Fibroblast of skin of scalp (primary cell): ENCODE measurements at regions not wholly inside any gene's neighbourhood (a gene's known extent, or its start where the extent isn't known, plus 50 kb on each side); places are given as distances from the start of the nearest gene placed in this dataset.

ENCODE experiments used
- DNase-seq: peaks from one replicate; pipeline ENCODE4 v3.0.0-alpha.2; 2013

- no peak for DNase-seq
Observed at GRCh38 chr20:47876311-47877088, 91.2 kb upstream of the SULF2 start.

- peak; percentile 65 for DNase-seq
Observed at GRCh38 chr20:47875297-47876025, 90.2 kb upstream of the SULF2 start.

DNA sequence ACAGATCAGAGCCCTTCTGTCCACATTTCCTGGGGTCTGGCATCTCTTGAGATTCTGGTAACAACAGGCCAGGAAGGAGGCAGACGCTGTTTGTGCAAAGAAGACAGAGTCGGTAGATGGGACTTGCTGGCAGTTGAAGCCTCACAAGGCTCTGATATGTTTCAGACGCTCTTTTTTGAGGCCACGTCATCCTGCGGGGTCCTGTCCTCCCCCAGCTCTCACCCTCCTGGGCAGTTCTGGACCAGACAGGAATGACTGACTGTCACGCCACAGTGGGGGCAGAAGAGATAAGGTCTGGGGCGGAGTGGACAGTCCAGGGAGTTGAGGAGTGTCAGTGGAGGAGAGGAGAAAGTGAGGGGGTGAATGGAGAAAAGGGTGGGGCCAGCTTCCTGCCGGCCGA lies 87.1 kb upstream of the SULF2 start:
- DNase-seq = no peak

DNA sequence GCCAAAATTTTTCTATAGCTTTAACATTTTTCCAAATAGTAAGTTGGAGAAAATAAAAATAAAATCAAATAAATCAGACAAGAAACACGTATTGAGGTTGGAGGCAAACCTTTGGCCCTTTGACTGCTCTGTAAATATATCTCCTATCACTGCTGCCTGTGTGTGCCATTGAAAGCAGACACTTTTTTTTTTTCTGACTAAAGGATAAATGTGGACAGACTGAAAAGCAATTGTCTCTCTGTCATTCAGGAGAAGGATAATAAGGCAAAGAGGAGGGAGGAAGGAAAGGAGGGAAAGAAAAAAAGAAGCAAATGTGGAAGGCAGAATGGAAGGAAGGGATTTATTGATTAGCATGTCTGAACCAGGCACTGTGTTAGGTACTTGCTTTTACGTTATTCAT lies 85.2 kb upstream of the SULF2 start:
- no peak for DNase-seq

DNA sequence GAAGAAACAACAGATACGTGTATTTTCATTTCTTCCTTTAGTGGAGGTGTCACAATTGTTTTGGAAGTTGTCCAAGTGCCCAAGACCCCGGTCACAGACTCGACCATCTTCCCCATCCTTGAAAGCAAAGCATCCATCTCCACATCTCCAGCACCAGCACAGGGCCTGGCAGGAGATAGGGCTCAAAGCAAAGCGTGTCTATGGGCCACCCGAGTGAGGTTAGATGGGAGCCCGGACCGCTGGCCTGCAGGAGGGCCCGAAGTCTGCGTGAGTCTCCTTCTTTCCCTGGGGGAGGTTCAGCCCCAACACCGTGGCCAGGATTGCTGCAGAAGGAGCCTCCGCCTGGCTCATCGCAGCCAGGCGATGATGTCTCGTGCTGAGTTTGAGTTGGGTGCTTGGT lies 83.5 kb upstream of the SULF2 start:
- no peak for DNase-seq

DNA sequence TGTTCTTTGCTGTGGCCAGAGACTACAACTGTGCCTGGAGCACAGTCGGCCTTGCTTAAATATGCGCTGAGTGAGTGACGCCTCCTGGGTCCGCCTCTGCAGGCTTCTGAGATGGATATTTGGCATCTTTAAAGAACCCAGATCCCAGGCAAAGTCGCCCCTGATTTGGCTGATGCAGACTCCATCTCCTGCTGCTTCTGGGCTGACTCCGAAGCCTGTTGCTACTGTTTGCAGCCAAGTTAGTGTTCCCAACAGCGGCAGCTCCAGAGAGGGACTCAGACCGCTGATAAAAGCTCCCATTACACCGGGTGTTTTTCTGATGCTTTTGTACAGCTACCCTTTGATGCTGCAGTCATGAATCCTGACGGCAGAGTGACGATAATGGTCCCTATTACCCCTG lies 83.0 kb upstream of the SULF2 start:
- DNase-seq = no peak

GRCh38 chr20:47867831-47868230 lies 82.5 kb upstream of the SULF2 start:
- no peak for DNase-seq

DNA sequence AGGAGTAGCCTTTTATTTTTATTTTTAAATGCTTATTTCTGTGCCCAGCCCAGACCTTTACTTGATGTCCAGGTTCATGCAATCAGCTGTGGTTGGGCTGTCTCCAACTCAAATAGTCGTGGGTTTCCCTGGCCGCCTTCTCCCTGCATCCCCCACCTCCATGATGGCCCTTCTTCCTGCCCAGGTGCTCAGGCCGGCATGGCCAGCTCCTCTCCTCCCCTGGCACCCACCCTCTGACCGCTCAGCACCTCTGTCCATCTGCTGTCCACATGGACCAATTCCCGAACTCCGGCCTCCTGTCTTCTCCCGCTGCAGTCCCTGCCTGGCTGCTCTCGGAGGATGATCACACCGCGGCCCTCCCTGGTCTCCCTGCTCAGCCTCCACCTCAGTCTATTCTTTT lies 81.2 kb upstream of the SULF2 start:
- no peak for DNase-seq

DNA sequence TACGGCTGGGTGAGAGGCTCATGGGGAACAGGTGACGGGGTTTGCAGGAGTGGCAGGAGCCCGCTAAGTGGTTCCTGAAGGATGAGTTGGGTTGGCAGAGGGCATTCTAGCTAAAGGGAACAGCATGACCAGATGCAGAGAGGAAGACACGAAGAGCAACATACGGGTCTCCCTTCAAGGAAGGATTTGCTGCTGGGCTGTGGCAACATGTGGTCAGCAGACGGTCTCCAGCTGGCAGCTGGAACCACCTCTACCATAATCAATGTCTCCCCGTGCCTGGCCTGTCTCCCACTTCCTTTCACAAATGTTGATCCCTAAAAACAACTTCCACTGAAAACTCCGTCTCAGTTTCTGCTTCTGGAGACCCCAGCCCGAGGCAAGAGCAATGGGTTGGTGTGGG lies 80.6 kb upstream of the SULF2 start:
- DNase-seq = no peak

DNA sequence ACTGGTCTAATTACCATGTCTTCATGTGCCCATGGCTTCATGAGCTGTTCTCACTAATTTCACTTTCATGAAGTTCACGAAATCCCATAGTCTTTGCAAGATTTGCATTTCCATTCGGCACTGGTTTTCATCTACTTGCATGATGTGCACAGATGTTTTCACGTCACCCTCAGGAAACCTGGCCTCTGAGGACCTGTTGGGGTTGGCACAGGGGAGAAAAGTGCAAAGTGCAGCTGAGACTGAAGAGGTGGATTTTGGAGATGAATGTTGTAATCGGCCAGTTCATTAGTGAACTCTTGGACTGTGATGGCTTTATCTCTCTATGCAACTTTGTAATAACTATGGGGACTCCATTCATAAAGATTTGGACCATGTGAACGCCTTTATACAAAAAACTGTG lies 80.2 kb upstream of the SULF2 start:
- no peak for DNase-seq

- no peak for DNase-seq
Observed at GRCh38 chr20:47863981-47864380, 78.7 kb upstream of the SULF2 start.

GRCh38 chr20:47863315-47863965 lies 78.2 kb upstream of the SULF2 start:
- DNase-seq = no peak

- DNase-seq = no peak
Observed at GRCh38 chr20:47862574-47863240, 77.4 kb upstream of the SULF2 start.

- DNase-seq = no peak
Observed at GRCh38 chr20:47861116-47861515, 75.8 kb upstream of the SULF2 start.

- DNase-seq = no peak
Observed at GRCh38 chr20:47860049-47860830, 75.0 kb upstream of the SULF2 start.

DNA sequence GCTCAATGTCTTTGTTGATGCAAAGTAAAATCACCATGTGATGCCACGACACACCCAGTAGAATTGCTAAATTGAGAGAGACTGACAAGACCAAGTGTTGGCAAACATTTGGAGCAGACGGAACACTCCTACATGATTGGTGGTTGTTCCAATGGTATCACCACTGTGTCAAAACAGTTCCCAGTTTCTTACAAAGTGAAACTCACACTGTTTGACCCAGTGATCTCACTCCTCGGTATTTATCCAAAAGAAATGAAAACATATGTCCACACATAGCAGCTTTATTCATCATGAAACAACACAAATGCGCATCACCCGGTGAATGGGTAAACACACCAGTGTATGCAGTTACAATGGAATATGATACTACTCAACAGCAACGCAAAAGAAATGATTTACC lies 74.0 kb upstream of the SULF2 start:
- peak; percentile 66 for DNase-seq

- peak; percentile 48 for DNase-seq
Observed at GRCh38 chr20:47857569-47858464, 72.5 kb upstream of the SULF2 start.

GRCh38 chr20:47857187-47857568 lies 71.9 kb upstream of the SULF2 start:
- no peak for DNase-seq

DNA sequence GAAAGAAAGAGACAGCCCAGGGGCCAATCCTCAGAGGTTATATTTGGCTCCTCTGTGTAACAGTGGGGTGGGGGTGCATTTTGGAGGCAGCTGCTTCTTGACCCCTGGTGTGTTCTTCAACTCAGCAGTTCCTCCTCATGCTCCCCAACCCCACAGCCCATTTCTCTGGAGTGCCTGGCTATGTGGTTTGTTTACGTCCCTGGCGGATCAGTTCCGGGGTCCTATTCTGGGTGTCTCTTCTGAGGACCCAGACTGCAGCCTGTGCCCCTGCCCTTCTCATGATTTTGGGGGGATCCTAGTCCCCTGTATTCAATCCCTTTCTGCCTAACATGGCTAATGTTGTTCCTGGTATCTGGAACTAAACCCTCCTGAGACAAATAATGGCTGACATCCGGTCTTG lies 70.5 kb upstream of the SULF2 start:
- DNase-seq = no peak

DNA sequence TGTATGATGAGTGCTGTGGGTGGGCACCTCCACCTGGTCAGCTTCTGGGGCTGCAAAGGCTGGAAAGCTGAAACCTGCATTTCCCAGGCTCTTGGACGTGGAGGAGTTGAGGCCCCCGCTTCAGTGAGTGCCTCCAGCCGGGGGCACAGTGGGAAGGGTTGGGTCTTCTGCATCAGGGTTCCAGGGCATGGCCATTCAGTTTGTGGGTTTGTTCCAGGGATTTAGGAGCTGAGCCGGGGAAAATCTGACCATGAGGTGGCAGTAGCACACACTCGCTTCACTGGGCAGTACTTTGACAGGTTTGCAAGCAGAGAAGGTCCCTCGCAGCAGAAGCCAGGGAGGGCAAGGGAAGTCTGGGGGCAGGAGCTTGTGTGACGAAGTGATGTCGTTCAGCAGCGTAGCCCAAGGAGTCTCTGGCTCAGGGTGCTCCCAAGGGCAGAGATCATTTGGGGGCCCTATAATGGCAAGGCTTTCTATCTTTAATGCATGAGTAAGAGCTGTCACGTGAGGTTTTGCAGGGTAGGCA lies 69.5 kb upstream of the SULF2 start:
- DNase-seq = peak; percentile 61

DNA sequence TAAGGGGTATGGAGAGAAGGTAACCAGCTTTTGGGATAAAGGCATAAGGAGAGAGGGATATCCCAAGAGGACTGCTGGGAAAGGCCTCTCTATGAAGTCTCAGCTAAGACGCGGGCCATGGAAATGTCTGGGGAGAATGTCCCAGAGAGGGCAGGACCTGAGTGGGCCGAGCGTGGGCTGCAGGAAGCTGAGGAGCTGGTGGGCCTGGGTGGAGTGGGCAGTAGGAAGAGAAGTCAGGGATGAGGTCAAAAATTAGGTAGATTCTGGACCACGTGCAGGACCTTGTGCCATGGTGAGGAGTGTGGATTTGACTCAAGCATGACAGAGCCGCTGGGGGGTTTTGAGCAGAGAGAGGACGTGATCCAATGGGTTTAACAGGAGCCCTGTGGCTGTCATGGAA lies 66.5 kb upstream of the SULF2 start:
- no peak for DNase-seq
